ENCODE measurements at regions not wholly inside any gene's neighbourhood (a gene's known extent, or its start where the extent isn't known, plus 50 kb on each side); places are given as distances from the start of the nearest gene placed in this dataset.

DNA sequence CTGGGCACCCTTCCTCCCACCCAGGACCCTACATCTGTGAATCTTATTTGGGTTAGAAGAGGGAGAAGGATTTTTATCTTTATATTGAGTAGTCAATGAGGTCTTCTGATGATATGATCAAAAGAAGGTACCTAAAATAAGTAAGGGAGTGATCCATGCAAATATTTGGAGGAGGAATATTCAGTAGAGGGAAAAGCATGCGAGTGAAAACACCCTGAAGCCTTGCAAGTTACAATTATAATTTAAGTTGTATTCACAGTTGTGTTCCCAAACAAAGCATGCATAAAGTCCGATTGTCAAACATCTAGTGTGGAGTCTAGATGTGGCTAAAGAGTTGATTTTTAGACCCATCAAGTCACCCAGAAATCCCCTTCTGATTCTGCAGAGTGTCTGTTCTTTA lies 530.2 kb upstream of the ZEB2 start:
- DNase-seq (ENCODE audit: low spot score) = no peak

DNA sequence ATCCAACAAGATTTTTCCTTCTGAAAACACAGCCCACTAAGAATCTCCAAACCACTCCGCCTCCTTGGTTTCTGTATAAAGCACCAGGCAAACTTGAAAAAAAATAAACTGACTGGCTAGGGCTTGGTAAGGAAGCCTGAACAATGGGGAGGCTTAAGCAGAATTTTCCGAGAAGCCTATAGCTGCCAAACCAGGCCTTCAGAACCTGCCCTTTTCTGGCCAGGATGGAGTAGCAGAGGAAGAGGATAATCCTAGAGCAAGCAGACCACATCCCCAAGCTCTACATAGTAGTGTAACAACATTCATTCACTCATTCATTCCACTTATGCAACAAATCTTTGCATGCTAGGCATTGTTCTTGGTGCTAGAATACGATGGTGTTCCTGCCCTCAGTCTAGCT lies 529.6 kb upstream of the ZEB2 start:
- DNase-seq (ENCODE audit: low spot score) = no peak

DNA sequence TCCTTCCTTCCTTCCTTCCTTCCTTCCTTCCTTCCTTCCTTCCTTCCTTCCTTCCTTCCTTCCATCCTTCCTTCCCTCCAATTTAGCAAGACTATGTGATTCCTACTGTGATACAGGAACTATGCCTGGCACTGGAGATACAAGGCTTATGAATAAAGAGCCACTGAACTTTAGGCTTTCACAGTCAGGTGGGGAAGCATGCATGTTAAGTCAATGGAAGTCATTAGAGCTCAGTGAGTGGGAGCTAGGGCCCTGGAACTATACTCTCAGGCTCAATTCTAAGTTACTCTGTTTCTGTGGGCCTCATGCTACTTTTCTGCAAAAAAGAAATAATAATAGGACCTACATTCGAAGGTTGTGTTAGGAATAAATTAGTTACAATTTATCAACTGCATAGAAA lies 527.6 kb upstream of the ZEB2 start:
- DNase-seq (ENCODE audit: low spot score) = no peak

DNA sequence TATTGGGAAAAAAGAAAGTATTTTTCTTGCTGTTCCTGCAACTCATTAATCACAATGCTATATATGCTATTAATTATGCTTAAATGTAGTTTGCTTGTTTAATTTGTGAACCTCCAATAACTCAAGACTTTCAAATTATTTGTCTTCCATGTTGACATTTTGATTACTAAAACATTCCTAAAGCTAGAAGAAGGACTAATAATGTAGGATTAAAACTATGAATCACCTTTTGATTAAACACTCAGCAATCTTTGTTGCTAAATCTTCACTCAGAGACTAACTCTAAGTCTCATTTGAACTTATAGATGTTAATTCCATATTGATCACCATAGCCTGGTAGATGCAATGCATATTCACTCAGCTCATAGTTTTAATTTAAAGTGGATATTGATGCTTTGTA lies 524.6 kb upstream of the ZEB2 start:
- DNase-seq (ENCODE audit: low spot score) = no peak

DNA sequence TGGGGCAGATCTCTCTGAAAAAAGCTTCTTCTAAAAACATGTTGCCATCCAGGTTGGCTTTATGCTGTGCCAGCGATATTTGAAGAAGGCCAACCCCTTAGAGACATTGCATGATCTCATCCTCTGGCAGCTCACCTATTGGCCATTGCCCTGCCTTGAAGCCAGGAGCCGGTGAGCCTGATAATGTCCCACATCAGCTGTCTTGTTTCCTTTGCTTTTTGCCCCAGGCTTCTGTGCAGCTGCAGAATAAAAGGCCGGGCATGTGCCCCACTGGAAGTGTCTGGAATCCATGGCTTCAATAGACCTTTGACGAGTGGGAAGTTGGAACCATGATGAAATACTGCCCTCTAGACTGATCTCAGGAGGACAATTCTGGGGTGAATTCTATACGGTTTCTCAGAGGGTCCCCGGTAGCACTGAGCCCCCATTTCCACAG lies 523.5 kb upstream of the ZEB2 start:
- DNase-seq (ENCODE audit: low spot score) = no peak

DNA sequence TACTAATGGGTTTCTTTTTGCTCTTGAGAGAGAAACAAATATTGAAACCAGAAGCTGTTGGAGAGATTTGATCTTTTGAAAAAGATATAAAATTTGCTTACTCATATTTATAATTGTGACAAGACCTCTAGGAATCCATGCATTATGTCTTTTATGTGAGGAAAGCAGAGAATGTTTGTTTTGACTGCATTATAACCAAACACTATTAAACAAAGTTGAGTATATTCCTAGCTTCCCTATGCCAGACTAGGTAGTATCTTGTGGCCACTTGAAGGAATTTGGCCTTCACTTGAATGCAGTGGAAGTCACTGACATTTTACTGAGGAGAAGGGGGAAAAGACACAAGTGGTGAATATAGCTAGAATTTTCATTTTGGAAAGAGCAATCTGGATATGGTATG lies 521.8 kb upstream of the ZEB2 start:
- DNase-seq (ENCODE audit: low spot score) = no peak

DNA sequence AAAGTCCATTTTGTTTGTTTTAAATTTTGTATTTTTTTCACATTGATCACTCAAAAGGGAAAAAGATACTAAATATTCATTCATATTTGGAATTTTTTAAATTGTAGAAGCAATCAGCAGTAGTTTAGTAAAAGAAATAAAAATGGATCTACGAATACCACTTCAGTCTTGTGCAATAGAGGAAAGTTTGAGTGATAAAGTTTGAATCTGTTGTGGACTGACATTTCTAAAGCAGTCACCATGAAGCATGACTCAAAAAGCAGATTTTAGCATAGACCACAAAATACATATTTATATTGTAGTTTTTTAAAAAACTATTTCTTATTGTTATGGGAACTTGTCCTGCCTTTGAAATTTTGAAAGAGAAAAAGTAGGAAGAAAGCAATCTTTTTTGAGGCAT lies 520.5 kb upstream of the ZEB2 start:
- DNase-seq (ENCODE audit: low spot score) = no peak

DNA sequence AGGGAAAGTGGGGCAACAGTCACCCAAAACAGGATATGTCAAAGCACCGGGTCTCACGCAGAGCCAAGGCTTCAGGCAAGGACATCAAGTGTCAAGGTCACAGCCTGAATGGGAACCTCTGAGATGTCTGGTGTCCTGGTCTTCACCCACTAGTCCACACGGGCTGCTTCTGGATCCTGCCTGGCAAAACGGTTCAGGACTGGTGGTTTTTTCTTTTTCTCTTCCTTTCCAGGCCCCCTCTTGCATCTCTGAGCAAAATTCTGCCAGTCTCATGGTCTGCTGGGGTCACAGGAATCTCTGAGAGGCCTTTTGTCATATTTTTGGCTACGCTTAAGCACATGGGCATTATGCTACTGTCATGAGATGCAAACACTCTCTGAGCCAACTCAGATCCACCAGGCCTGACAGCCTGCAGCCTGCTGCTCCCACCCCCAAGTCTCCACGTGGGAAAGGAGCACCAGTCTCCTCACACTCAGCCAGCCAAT lies 518.2 kb upstream of the ZEB2 start:
- no peak for DNase-seq (ENCODE audit: low spot score)

DNA sequence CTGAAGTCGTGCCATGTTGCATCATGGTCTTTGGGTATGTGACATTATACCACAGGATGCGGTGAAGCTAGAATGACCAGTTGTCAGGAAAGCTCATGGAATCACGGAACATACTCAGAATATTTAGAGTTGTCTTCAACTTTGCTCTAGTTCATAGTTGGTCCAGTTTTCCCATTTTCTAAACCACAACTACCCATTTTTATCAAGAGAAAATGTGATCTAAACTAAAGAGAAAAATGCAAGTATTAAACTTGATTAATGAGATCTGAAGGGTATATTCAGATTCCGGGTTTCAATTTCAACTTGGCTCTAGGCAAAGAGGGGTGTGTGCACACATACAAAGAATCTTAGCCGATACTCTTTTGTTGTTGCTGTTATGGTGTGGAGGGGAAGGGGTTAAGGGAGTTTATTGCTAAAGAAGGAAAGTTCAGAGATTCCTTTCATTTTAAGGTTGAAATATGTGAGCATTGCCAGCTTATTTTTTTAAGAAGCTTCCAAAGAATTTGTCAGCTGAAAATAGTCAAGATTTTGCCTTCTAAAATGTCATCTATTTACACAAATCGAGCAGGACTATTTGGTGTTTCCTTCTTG lies 516.6 kb upstream of the ZEB2 start:
- no peak for DNase-seq (ENCODE audit: low spot score)

DNA sequence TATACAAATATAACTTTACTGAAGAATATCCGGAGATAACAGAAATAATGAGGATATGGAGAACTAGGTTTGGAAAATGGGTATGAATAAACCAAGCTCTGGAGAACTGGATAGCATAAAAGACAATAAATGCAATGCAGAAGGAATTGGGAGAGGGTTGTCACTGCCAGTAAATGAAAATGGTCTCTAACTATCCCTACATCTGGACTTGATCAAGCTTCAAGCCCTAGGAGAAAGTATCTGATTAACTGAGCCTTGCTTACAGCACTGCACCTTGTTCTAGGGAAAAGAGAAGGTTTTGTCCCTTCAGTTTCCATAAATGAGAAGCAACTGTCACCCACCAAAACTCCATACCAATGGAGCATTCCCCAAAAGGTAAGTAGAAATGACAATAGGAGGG lies 514.6 kb upstream of the ZEB2 start:
- DNase-seq (ENCODE audit: low spot score) = no peak

DNA sequence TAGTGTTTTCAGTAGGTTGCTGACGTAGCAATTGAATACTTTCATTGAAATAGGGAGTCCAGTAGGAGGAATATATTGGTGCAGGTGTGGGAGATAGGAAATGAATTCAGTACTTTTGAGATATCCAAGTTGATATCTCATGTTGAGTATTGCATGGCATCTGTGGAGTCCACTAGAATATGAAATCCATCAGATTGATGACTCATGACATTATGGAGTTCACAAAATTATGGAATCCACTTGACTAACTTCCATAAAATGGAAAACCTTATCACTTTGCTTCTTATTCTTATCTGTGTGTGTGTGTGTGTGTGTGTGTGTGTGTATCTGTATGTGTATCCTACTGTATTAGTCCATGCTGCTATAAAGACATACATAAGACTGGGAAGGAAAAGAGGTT lies 513.5 kb upstream of the ZEB2 start:
- DNase-seq (ENCODE audit: low spot score) = no peak

DNA sequence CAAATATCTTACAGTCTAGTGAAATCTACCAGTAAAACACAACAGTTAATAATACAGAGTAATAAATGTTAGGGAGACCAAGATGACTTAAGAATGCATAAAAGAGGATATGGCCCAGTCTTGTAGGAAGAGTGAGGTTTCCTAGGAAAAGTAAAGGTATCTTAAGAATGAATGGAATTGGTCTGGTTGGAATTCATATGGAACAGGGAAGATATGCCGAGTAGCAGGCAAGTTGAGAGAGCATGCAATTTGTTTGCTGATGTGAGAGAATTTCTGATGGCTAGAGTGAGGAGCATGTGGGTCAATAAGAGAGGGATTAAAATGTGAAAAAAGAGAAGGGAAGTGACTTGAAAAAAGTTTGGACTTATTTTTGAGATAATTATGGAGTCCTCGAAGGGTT lies 512.9 kb upstream of the ZEB2 start:
- DNase-seq (ENCODE audit: low spot score) = no peak

DNA sequence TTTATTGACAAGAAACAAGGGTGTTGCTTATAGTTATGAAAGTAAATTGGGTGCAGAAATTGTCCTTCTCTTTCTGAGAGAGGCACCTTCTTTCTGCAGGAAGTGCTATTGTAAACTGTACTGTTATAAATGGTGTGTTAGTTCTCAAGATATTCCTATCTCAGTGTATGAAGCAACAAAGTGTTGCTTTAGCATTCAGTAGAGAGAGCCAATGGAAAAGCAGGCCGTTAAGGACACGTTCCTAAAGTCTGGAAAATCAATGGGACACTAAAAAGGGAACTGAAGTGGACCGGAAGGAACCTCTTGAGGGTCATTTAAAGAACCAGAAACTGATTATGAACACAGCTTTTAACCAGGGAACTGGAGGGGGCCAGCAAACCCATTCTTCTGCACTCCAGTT lies 510.0 kb upstream of the ZEB2 start:
- DNase-seq (ENCODE audit: low spot score) = no peak

DNA sequence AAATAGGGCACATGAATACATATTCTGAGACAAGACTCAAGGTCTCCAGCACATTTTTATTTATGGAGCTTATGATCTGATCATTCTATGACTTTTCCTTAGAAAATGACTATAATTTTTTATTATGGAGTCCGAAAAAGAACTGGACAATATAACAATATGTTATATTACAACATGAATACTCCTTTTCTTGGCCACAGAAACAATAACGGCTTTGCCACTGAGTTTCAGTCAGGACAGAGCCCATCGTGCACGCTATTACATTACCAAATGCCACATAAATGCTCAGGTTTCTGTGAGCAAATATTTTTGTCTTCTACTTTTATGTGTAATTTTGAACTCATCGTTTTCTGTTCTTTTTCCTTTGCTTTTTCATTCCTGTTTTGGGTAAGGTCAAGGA lies 509.2 kb upstream of the ZEB2 start:
- no peak for DNase-seq (ENCODE audit: low spot score)

DNA sequence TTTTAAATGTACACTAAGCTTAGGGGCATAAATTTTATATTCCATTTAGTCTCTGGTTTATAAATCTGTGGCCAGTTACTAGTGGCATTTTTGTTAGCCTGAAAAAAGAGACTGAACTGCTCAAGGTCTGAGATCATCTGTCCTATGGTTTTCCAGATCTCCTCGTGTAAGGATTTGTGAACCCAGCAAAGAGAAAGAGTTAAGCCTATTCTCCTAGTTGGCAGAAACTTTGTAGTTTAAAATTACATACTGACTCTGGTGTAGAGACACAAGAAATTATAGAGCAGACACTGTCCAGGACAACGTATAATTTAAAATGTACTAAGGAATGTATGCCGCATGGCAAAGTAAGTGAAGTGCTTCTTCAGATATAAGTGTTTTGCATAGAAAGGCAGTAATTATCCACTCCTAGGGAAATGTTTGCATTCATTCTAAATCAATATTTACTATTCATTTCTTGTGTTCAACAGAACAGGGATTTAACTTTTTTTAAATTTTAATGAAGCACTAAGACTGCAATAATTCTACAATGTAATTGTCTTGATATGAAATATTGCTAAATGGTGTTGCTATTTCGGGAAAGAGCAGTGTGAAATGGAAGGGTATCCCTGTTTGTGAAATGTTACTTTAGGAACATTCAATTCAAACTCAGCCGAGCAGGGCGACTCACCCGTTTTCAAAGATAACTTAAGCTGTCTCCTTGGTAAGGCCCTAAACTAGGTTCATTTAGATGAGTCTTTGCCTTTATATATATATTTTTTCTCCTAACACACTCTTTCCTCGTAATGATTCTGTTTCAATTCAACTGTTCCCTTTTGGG lies 508.4 kb upstream of the ZEB2 start:
- DNase-seq (ENCODE audit: low spot score) = no peak

DNA sequence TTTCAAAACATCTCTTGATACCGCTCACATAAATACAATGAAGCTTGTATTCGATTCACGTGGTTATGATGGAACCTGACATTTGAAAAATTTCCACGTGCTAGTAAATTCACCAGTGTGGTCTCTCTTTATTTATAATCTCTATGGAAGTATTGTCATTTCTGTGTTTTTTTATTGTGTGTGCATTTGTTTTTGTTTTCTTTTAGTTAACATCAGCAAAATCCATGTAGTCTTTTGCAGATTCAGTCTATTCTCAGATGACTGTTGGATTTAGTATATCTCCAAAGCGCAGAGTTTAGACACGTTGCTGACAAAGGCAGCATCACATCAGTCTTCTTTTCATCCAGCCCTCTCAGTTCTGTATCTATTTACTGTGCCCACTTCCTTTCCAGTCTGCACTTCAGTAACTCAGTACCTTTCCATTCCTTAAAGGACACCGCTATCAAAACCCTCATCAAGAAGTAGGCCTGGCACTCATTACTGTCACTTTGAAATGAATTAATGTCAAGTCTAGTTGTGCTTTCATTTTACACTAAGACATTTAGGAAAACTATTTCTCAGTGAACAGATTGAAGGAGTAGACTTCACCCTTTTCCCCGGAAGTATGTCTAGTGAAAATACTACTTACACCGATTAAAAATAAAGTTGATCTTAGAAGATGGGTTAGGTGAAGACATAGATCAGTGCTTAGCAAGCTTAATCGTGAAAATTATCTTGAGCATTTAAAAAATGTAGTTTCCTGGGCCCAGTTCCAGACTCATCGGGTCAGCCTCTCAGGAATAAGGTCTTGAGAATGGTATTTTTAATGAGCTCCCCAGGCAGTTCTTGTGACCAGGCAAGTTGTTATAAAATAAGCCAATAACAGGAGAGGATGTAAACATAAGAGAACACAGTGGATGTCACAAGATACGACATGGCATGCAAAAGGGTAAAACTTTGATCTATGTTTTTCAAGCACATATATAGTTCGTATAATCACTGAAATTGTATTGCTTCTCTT lies 506.8 kb upstream of the ZEB2 start:
- DNase-seq (ENCODE audit: low spot score) = no peak

DNA sequence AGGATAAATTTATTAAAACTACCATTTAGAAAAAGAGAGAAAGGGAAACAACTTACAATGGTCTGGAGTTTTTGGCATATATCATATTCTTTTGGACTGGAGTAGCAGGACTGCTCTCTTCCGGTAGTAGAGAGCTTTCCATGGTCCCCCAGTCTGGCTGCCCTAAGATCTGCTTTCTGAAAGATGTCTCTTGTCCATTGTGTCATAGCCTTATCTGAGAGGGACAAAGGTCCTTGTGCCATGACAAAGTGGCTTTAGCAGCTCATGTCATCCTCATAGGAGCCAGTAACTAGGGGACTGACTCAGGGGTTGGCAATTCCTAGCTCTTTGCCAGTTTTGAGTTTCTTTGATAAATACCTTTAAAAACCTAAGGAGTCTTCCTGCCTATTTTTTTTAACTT lies 505.5 kb upstream of the ZEB2 start:
- no peak for DNase-seq (ENCODE audit: low spot score)

DNA sequence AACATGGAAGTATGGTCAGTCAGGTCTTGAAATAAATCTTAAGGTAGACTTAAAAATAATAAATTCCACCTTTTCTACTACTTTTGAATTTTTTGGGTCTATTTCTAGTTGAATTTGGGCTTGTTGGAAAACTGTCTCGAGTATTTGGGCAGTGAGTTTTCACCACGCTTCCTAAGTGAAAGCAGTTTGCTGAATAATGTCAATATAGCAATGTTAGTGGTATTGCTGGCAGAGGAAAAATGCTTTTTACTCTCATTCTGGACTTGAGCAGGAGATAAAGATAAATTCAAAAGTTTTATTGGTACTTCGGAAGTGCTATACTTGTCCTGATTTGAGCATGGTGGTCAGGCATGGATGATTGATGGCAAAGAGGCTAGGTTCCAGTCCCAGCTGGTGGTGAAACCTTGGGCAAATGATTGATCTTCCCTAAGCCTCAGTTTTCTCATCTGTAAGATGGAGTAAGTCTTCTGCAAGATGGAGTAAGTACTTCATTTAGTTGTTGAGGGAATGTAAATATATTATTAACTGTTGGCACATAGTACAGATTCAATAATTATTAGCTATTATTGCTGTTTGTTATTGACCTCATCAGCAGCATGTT lies 503.5 kb upstream of the ZEB2 start:
- DNase-seq (ENCODE audit: low spot score) = no peak

DNA sequence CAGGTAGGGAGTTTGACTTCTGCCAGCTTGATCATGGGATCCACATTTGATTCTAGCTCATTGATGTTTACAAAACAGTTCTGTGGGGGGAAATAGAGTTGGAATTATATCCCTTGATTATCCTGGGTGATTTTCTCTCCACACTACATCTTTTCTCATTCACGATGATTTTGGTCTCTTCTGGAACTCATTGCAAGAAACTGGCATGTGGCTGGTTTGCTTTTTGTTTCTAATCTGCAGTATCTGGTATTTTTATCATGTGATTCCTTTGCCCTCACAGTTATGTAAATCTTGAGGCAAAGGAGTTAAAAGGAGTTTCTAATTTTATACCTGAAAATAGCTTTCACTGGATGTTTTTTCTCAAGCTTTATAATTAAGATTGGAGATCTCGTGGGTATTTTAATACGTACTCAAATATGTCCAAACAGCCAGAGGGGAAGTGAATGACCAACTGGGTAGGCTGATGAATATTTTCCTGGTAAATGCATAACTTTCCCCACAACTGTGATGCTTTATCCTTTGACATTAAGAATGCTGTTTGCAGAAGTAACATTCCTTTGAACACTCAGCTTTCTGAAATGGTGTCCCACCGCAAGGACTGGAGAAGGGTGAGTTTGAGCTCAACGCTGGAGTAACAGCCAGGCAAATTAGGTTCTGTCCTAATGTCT lies 502.9 kb upstream of the ZEB2 start:
- no peak for DNase-seq (ENCODE audit: low spot score)

DNA sequence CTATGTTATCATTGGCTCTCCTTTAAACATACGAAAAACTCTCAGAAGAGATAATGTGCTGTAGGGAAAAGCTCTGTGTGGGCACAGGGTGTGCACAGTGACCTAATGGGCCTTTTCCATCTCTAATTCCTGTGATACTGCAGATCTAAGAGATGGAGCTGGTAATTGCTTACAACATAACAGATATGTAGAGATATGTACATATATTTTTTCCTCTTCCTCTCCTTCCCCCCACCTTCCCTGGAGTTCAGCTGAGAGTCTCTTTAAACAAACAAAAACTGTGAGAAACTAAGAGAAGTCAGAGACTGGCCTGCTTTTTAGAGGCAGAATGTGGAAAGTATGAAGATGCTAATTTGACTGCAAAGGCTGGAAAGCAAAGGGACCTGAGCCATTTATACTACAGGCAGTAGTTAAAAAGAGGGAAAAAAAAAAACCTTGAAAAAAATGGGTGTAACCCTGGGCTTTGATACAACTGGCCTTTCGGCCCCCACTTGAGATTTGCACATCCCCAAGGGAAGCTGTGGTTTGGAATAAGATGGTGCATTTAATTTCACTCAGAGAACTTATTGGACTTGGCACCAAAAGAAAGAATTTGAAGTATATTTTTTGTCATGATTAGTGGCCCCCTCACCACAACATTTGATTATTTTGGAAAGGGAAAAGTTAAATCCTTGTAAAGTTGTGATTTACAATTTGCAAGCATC lies 502.2 kb upstream of the ZEB2 start:
- DNase-seq (ENCODE audit: low spot score) = no peak

DNA sequence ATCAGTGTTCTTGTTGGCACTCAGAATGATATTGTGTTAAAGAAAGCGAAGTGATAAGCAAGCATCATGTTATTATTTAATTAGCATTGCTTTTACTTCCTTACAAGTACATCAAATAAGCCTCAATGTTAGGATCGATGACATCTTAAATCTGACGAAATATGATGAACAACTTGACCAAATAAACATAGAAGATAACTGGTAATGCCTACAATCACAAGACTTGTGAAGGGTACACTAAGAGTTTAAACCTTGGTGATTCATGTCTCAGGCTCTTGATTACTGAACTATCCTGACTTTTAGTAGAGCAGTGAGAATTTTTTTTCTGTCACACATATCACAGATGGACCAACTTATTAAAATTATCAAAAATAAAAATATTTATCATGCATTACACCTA lies 500.8 kb upstream of the ZEB2 start:
- DNase-seq (ENCODE audit: low spot score) = no peak

All from kidney capillary endothelial cell (primary cell).